ENCODE measurements at regions not wholly inside any gene's neighbourhood (a gene's known extent, or its start where the extent isn't known, plus 50 kb on each side); places are given as distances from the start of the nearest gene placed in this dataset.

DNA sequence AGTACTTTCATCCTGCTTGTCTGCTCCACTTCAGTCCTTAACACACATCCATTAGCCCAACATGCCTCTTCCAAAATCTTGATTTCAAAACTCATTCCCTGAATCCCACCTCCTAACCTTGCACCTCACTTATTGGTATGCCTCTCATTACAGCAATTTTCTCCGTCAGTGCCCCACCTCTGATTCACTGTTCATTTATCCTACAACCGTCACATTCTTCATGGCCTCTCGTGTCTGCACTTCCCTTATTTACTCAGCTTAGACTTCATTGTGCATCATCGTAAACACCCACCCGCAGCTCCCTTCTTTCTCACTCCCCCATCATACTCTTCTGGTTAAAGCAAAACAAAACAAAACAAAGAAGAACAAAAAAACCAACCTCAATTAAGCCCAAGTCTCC is 160.6 kb upstream of the HMGA2 start:
- TF ChIP-seq, protein P1, sequence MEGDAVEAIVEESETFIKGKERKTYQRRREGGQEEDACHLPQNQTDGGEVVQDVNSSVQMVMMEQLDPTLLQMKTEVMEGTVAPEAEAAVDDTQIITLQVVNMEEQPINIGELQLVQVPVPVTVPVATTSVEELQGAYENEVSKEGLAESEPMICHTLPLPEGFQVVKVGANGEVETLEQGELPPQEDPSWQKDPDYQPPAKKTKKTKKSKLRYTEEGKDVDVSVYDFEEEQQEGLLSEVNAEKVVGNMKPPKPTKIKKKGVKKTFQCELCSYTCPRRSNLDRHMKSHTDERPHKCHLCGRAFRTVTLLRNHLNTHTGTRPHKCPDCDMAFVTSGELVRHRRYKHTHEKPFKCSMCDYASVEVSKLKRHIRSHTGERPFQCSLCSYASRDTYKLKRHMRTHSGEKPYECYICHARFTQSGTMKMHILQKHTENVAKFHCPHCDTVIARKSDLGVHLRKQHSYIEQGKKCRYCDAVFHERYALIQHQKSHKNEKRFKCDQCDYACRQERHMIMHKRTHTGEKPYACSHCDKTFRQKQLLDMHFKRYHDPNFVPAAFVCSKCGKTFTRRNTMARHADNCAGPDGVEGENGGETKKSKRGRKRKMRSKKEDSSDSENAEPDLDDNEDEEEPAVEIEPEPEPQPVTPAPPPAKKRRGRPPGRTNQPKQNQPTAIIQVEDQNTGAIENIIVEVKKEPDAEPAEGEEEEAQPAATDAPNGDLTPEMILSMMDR (IDR thresholded peaks at IDR 0.05; ENCODE audit: control extremely low read depth, extremely low read depth): no peak
- Histone ChIP-seq H3K36me3 (ENCODE audit: control insufficient read depth in 4 of 4, insufficient read depth in 4 of 4, low read length in 4 of 4) (no peaks in the 10 kb centered on the region), H3K4me3 (no peak overlapping the region), H3K9me3 (ENCODE audit: control insufficient read depth in 4 of 4, insufficient read depth in 3 of 4, low read length in 3 of 4) (peaks cover 0 to 3% (median 0%) of the 10 kb centered on the region in 4 donors), H3K4me1 (ENCODE audit: control insufficient read depth in 5 of 5, insufficient read depth in 5 of 5, low read length in 5 of 5) (no peaks in the 10 kb centered on the region), H3K9ac (ENCODE audit: insufficient read depth in 1 of 2, low read length in 2 of 2) (no peak overlapping the region), H3K27me3 (ENCODE audit: control insufficient read depth in 3 of 3, insufficient read depth in 3 of 3, low read length in 2 of 3) (peaks cover 0 to 22% (median 6%) of the 10 kb centered on the region in 3 donors), H3K27ac (ENCODE audit: low read depth in 1 of 2, low read length in 1 of 2) (no peak overlapping the region)
- ATAC-seq (ENCODE audit: insufficient read depth, low FRiP score) (no peak), DNase-seq (no peak)
- WGBS, 2 donors: 92 to 93% methylated on average over 5 of the region's 5 CpGs

DNA sequence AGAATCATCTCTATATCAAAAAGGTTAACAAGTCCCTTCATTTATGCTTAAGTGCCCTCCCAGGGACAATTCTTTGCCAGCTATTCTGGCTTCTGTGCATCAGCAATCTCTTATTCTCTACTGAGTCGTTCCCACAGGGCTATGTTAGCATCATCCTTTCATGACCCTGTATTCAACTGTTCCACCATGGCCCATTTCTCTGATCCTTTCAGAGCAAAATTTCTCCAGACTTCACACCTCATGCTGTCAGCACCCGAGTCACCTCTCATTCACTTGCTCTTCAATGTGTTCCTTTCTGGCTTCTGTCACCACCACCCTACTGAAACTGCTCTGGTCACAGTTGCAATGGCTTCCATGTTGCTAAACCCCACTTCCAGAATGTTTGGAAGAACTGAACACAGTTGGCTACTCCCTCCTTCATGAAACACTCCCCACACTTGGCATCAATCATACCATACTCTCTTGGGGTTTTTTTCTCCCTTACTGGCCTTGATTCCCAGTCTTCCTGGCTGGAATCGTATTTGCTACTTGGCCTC is 159.5 kb upstream of the HMGA2 start:
- Histone ChIP-seq H3K4me3 (no peak overlapping the region), H3K27me3 (ENCODE audit: control insufficient read depth in 3 of 3, insufficient read depth in 3 of 3, low read length in 2 of 3) (peaks cover 0 to 12% (median 3%) of the 10 kb centered on the region in 3 donors), H3K9me3 (ENCODE audit: control insufficient read depth in 4 of 4, insufficient read depth in 3 of 4, low read length in 3 of 4) (peaks cover 0 to 3% (median 0%) of the 10 kb centered on the region in 4 donors), H3K27ac (ENCODE audit: low read depth in 1 of 2, low read length in 1 of 2) (no peak overlapping the region), H3K4me1 (ENCODE audit: control insufficient read depth in 5 of 5, insufficient read depth in 5 of 5, low read length in 5 of 5) (no peaks in the 10 kb centered on the region), H3K9ac (ENCODE audit: insufficient read depth in 1 of 2, low read length in 2 of 2) (no peak overlapping the region), H3K36me3 (ENCODE audit: control insufficient read depth in 4 of 4, insufficient read depth in 4 of 4, low read length in 4 of 4) (no peaks in the 10 kb centered on the region)
- WGBS, 2 donors: 88% methylated on average over 3 of the region's 3 CpGs
- DNase-seq: no peak
- TF ChIP-seq, protein P1 (IDR thresholded peaks at IDR 0.05; ENCODE audit: control extremely low read depth, extremely low read depth): no peak
- no peak for ATAC-seq (ENCODE audit: insufficient read depth, low FRiP score)

DNA sequence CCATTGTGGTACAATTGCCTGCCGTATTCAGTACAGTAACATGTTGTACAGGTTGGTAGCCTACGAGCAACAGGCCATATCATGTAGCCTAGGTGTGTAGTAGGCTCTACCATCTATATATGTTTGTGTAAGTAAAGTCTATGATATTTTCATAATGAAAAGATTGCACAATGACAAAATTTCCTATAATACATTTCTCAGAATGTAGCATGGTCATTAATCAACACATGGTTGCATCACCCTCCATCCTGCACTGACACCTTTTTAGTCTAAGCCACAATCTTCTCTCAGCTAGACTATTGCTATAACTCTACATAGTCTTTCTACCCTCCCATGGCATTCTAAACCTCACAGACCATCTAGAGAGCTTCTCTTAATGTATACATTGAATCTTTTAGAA is 158.5 kb upstream of the HMGA2 start:
- no peak overlapping the region for H3K4me3 ChIP-seq
- H3K9me3 ChIP-seq (ENCODE audit: control insufficient read depth in 4 of 4, insufficient read depth in 3 of 4, low read length in 3 of 4): peaks cover 0 to 3% (median 0%) of the 10 kb centered on the region in 4 donors
- no peak overlapping the region for H3K27ac ChIP-seq (ENCODE audit: low read depth in 1 of 2, low read length in 1 of 2)
- 96 to 99% methylated on average over 2 of the region's 2 CpGs for WGBS, 2 donors
- TF ChIP-seq, protein P1 (IDR thresholded peaks at IDR 0.05; ENCODE audit: control extremely low read depth, extremely low read depth): no peak
- no peak for DNase-seq
- no peak for ATAC-seq (ENCODE audit: insufficient read depth, low FRiP score)
- H3K9ac ChIP-seq (ENCODE audit: insufficient read depth in 1 of 2, low read length in 2 of 2): no peak overlapping the region
- peaks cover 0 to 5% (median 0%) of the 10 kb centered on the region in 3 donors for H3K27me3 ChIP-seq (ENCODE audit: control insufficient read depth in 3 of 3, insufficient read depth in 3 of 3, low read length in 2 of 3)
- H3K36me3 ChIP-seq (ENCODE audit: control insufficient read depth in 4 of 4, insufficient read depth in 4 of 4, low read length in 4 of 4): no peaks in the 10 kb centered on the region
- no peaks in the 10 kb centered on the region for H3K4me1 ChIP-seq (ENCODE audit: control insufficient read depth in 5 of 5, insufficient read depth in 5 of 5, low read length in 5 of 5)

DNA sequence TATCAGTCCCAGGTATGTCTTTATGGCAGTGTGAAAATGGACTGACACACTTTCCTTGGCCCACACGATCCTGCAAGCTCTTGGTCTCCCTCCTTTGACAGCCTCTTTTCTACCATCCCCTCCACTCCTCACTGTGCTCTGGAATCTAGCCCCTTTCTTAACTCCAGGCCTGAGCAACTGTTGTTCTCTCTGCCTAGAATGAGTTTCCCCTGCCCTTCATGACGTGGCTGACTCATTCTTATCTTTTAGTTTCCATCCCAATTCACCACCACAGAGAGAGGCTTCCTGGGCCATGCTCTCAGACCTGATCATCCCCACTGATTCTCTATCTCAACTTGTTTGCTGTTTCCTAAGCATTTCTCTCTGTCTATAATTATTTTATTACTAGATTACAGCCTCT is 157.4 kb upstream of the HMGA2 start:
- no peak for DNase-seq
- Histone ChIP-seq H3K4me1 (ENCODE audit: control insufficient read depth in 5 of 5, insufficient read depth in 5 of 5, low read length in 5 of 5) (no peaks in the 10 kb centered on the region), H3K9ac (ENCODE audit: insufficient read depth in 1 of 2, low read length in 2 of 2) (no peak overlapping the region), H3K36me3 (ENCODE audit: control insufficient read depth in 4 of 4, insufficient read depth in 4 of 4, low read length in 4 of 4) (no peaks in the 10 kb centered on the region), H3K27me3 (ENCODE audit: control insufficient read depth in 3 of 3, insufficient read depth in 3 of 3, low read length in 2 of 3) (peaks cover 0 to 5% (median 0%) of the 10 kb centered on the region in 3 donors), H3K9me3 (ENCODE audit: control insufficient read depth in 4 of 4, insufficient read depth in 3 of 4, low read length in 3 of 4) (peaks cover 0 to 3% (median 0%) of the 10 kb centered on the region in 4 donors), H3K27ac (ENCODE audit: low read depth in 1 of 2, low read length in 1 of 2) (no peak overlapping the region), H3K4me3 (no peak overlapping the region)
- ATAC-seq (ENCODE audit: insufficient read depth, low FRiP score): no peak
- WGBS, 2 donors: 75 to 80% methylated on average over 2 of the region's 2 CpGs
- TF ChIP-seq, protein P1 (IDR thresholded peaks at IDR 0.05; ENCODE audit: control extremely low read depth, extremely low read depth): no peak
